ENCODE measurements at regions not wholly inside any gene's neighbourhood (a gene's known extent, or its start where the extent isn't known, plus 50 kb on each side); places are given as distances from the start of the nearest gene placed in this dataset.
"Not testable (repeated sequence)": the region's sequence is repeated elsewhere in the genome, so short reads cannot be mapped to it uniquely, and the experiment has no call there.

DNA sequence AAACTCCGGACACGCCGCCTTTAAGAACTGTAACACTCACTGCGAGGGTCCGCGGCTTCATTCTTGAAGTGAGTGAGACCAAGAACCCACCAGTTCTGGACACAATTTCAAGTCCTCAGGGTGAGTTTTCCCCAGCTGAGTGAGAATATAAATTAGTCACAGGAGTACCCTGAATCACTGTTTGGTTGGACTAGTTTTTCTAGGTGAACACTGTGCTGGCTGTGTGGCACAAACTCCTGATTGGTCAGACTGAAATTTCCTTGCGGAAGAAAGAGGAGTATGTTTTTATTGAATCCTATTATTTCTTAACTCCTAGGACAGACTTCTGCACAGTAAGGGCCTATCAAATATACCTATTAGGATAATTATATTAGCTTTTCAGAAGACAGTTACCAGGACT lies 288.1 kb upstream of the UBE2E3 start:
- H2BK20ac ChIP-seq (ENCODE audit: low read depth, low read length, poor library complexity, severe bottlenecking): no peak overlapping the region
- no peaks in the 10 kb centered on the region for H3K9me3 Mint-ChIP-seq
- H4K5ac ChIP-seq (ENCODE audit: insufficient read length, low read depth, low read length): no peak overlapping the region
- WGBS (ENCODE audit: extremely low coverage, insufficient read length, low lambda C conversion rate): no CpG with 5 or more reads among the region's 7 CpGs
- H2BK12ac ChIP-seq (ENCODE audit: insufficient read length, low read depth, low read length): no peak overlapping the region
- H3K79me2 ChIP-seq (ENCODE audit: insufficient read depth, low read length): no peaks in the 10 kb centered on the region
- no peak overlapping the region for H2BK5ac ChIP-seq (ENCODE audit: insufficient read length, low read length)
- no peak overlapping the region for H3K9ac ChIP-seq (ENCODE audit: extremely low read depth, insufficient read length, low read length)
- H3K4me2 ChIP-seq (ENCODE audit: insufficient read depth, insufficient read length, low read length): no peak overlapping the region
- no peaks in the 10 kb centered on the region for H3K4me1 ChIP-seq (ENCODE audit: insufficient read depth, low read length)
- no peak overlapping the region for H3K4ac ChIP-seq (ENCODE audit: low read depth, low read length)
- no peaks in the 10 kb centered on the region for H4K20me1 ChIP-seq (ENCODE audit: control insufficient read depth, insufficient read depth, insufficient read length)
- no peaks in the 10 kb centered on the region for H3K79me1 ChIP-seq (ENCODE audit: insufficient read depth, low read depth, low read length, poor library complexity, severe bottlenecking)
- no peaks in the 10 kb centered on the region for H3K23me2 ChIP-seq (ENCODE audit: insufficient read length, low read depth, low read length, poor library complexity, severe bottlenecking)
- H3K27me3 ChIP-seq (ENCODE audit: insufficient read depth, low read length): no peaks in the 10 kb centered on the region
- no peaks in the 10 kb centered on the region for H3K4me1 Mint-ChIP-seq
- H3K27me3 Mint-ChIP-seq (ENCODE audit: low read depth): peaks cover 2% of the 10 kb centered on the region; the same call in 1 of the 2 replicates
- H3K18ac ChIP-seq (ENCODE audit: insufficient read length, low read depth, low read length): no peak overlapping the region
- no peak overlapping the region for H4K8ac ChIP-seq (replicated peaks; ENCODE audit: insufficient read length, low read depth, low read length)
- H2BK120ac ChIP-seq (ENCODE audit: low read depth, low read length, poor library complexity, severe bottlenecking): no peak overlapping the region
- H3K23ac ChIP-seq (ENCODE audit: insufficient read length, low read depth, low read length): no peak overlapping the region
- H3K56ac ChIP-seq (ENCODE audit: insufficient read length, low read depth, low read length): no peak overlapping the region
- no peak overlapping the region for H3K4me3 Mint-ChIP-seq
- H3T11ph ChIP-seq (ENCODE audit: low read length): no peak overlapping the region
- TF ChIP-seq, protein P1, sequence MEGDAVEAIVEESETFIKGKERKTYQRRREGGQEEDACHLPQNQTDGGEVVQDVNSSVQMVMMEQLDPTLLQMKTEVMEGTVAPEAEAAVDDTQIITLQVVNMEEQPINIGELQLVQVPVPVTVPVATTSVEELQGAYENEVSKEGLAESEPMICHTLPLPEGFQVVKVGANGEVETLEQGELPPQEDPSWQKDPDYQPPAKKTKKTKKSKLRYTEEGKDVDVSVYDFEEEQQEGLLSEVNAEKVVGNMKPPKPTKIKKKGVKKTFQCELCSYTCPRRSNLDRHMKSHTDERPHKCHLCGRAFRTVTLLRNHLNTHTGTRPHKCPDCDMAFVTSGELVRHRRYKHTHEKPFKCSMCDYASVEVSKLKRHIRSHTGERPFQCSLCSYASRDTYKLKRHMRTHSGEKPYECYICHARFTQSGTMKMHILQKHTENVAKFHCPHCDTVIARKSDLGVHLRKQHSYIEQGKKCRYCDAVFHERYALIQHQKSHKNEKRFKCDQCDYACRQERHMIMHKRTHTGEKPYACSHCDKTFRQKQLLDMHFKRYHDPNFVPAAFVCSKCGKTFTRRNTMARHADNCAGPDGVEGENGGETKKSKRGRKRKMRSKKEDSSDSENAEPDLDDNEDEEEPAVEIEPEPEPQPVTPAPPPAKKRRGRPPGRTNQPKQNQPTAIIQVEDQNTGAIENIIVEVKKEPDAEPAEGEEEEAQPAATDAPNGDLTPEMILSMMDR (conservative IDR thresholded peaks at IDR 0.05): no peak
- no peak for DNase-seq
- H3K27ac Mint-ChIP-seq: no peak overlapping the region; a peak in 1 of 7 replicates
- no peaks in the 10 kb centered on the region for H3K9me3 ChIP-seq (ENCODE audit: control insufficient read depth, low read depth, low read length)
- no peak overlapping the region for H3K27ac ChIP-seq (ENCODE audit: insufficient read length, low read depth, low read length)
- H3K36me3 Mint-ChIP-seq (ENCODE audit: insufficient read depth in 1 of 3, low read depth in 3 of 3): no peaks in the 10 kb centered on the region; a peak in 1 of 7 replicates
- H4K91ac ChIP-seq (ENCODE audit: insufficient read length, low read depth, low read length): no peak overlapping the region
- no peak overlapping the region for H2BK15ac ChIP-seq (ENCODE audit: low read depth, low read length)
- H2AFZ ChIP-seq (ENCODE audit: low read length): no peak overlapping the region
- H3K14ac ChIP-seq (ENCODE audit: insufficient read depth, low read length): no peak overlapping the region
- H2AK5ac ChIP-seq (ENCODE audit: insufficient read length, low read length): no peak overlapping the region

DNA sequence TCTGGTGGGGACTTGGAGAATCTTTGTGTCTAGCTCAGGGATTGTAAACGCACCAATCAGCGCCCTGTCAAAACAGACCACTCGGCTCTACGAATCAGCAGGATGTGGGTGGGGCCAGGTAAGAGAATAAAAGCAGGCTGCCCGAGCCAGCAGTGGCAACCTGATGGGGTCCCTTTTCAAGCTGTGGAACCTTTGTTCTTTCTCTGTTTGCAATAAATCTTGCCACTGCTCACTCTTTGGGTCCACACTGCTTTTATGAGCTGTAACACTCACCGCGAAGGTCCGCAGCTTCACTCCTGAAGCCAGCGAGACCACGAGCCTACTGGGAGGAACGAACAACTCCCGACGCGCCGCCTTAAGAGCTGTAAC lies 288.6 kb upstream of the UBE2E3 start:
- H3K4me3 Mint-ChIP-seq; H3K27me3 Mint-ChIP-seq (ENCODE audit: low read depth); H3K23me2 ChIP-seq (ENCODE audit: insufficient read length, low read depth, low read length, poor library complexity, severe bottlenecking); H4K8ac ChIP-seq (replicated peaks; ENCODE audit: insufficient read length, low read depth, low read length); H3K23ac ChIP-seq (ENCODE audit: insufficient read length, low read depth, low read length); H2AK5ac ChIP-seq (ENCODE audit: insufficient read length, low read length); H3K79me1 ChIP-seq (ENCODE audit: insufficient read depth, low read depth, low read length, poor library complexity, severe bottlenecking); H2BK15ac ChIP-seq (ENCODE audit: low read depth, low read length); DNase-seq; H3K27ac ChIP-seq (ENCODE audit: insufficient read length, low read depth, low read length); H3K79me2 ChIP-seq (ENCODE audit: insufficient read depth, low read length); H4K91ac ChIP-seq (ENCODE audit: insufficient read length, low read depth, low read length); H4K20me1 ChIP-seq (ENCODE audit: control insufficient read depth, insufficient read depth, insufficient read length); H3K9me3 Mint-ChIP-seq; H3K27ac Mint-ChIP-seq; H3K4ac ChIP-seq (ENCODE audit: low read depth, low read length); H3K4me2 ChIP-seq (ENCODE audit: insufficient read depth, insufficient read length, low read length); H2BK5ac ChIP-seq (ENCODE audit: insufficient read length, low read length); H3K27me3 ChIP-seq (ENCODE audit: insufficient read depth, low read length); H3K9me3 ChIP-seq (ENCODE audit: control insufficient read depth, low read depth, low read length); H2BK20ac ChIP-seq (ENCODE audit: low read depth, low read length, poor library complexity, severe bottlenecking); H3K4me1 ChIP-seq (ENCODE audit: insufficient read depth, low read length); H3K56ac ChIP-seq (ENCODE audit: insufficient read length, low read depth, low read length); H2AFZ ChIP-seq (ENCODE audit: low read length); H4K5ac ChIP-seq (ENCODE audit: insufficient read length, low read depth, low read length); H3K18ac ChIP-seq (ENCODE audit: insufficient read length, low read depth, low read length); H2BK120ac ChIP-seq (ENCODE audit: low read depth, low read length, poor library complexity, severe bottlenecking); H3K9ac ChIP-seq (ENCODE audit: extremely low read depth, insufficient read length, low read length); H3K36me3 Mint-ChIP-seq (ENCODE audit: insufficient read depth in 1 of 3, low read depth in 3 of 3); H3K14ac ChIP-seq (ENCODE audit: insufficient read depth, low read length); H3T11ph ChIP-seq (ENCODE audit: low read length); H3K4me1 Mint-ChIP-seq; H2BK12ac ChIP-seq (ENCODE audit: insufficient read length, low read depth, low read length): not testable (repeated sequence)
- no CpG with 5 or more reads among the region's 15 CpGs for WGBS (ENCODE audit: extremely low coverage, insufficient read length, low lambda C conversion rate)

All from H9 (cell line).